OCI-LY7 (cell line): ENCODE measurements at regions not wholly inside any gene's neighbourhood (a gene's known extent, or its start where the extent isn't known, plus 50 kb on each side); places are given as distances from the start of the nearest gene placed in this dataset.

ENCODE experiments used
- EZH2phosphoT487 ChIP-seq: fragments of 200-600 bp; sonication (generic); IDR thresholded peaks from 2 replicates; pipeline ENCODE4 v1.6.1; 2018; ENCODE audit warnings: low read depth, borderline replicate concordance, mild to moderate bottlenecking, mixed run types, antibody characterized with exemption, low read length, moderate library complexity, mixed read lengths
- TF ChIP-seq, protein P1 (sequence below): fragments of 200-600 bp; sonication (generic); conservative IDR thresholded peaks from 2 replicates; pipeline ENCODE4 v1.5.1; 2014; ENCODE audit warnings: mild to moderate bottlenecking, antibody characterized with exemption, low read length, moderate library complexity, mixed read lengths

DNA sequence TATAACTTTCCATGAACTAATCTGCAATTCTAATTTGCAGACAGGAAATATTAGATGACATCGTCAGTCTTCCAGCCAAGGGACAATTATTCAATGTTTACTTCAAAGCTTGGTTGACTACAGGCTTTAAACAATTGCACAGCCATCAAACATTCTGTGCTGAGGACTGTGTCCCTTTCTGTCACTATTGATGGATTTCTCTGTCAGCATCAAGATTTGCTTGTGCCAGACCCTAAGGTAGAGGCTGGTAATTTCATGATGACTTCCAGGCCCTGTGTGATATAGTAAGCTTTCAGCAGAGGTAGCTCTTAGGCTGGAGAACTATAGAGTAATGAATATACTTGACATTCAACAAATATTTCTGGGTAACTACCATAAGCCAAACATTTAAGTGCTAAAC is 229.3 kb upstream of the ACTBL2 start:
- TF ChIP-seq, protein P1, sequence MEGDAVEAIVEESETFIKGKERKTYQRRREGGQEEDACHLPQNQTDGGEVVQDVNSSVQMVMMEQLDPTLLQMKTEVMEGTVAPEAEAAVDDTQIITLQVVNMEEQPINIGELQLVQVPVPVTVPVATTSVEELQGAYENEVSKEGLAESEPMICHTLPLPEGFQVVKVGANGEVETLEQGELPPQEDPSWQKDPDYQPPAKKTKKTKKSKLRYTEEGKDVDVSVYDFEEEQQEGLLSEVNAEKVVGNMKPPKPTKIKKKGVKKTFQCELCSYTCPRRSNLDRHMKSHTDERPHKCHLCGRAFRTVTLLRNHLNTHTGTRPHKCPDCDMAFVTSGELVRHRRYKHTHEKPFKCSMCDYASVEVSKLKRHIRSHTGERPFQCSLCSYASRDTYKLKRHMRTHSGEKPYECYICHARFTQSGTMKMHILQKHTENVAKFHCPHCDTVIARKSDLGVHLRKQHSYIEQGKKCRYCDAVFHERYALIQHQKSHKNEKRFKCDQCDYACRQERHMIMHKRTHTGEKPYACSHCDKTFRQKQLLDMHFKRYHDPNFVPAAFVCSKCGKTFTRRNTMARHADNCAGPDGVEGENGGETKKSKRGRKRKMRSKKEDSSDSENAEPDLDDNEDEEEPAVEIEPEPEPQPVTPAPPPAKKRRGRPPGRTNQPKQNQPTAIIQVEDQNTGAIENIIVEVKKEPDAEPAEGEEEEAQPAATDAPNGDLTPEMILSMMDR = no peak
- no peak for TF ChIP-seq EZH2phosphoT487
